Right lobe of liver (tissue), 4 donors: ENCODE measurements at regions not wholly inside any gene's neighbourhood (a gene's known extent, or its start where the extent isn't known, plus 50 kb on each side); places are given as distances from the start of the nearest gene placed in this dataset.

Experiments used
- POLR2A ChIP-seq: fragments of 450-650 bp; IDR thresholded peaks from one replicate; pipeline ENCODE4 v1.6.1; 2017; ENCODE audit warnings: antibody characterized with exemption, mild to moderate bottlenecking
- TF ChIP-seq, protein P1 (sequence below), 4 donors: fragments of 200-600 bp in 3 of 4; fragments of 450-650 bp in 1 of 4; IDR thresholded peaks; one replicate each; pipeline versions ENCODE4 v1.5.1 to v1.8.0; 2016 to 2022; ENCODE audit warnings: antibody characterized with exemption in 4 of 4, mild to moderate bottlenecking in 2 of 4
- donor health status: DM: no; HTN: no; CAD: no.
- donor health status: DM: no; HTN: no; CAD: no.
- donor health status: DM: no; HTN: yes; CAD: no.

DNA sequence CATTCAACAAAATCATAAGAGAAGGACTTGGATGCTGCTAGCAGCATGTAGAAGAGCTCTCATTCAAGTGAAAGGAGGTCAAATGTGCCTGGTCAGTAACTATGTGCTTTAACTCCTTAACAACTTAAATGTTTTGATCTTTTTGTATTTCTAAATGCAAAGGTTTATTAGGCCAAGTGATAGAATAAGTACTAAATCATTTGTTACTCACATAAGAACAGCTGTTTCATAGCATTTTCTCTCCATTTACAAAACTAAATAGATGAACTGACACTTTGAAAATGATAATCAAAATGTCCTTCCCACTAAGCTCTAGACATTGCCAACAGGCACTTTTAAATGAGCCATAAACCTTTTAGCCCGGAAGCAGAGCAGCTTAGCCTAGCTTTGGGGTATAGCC lies 254.3 kb upstream of the PRMT6 start:
- TF ChIP-seq, protein P1, sequence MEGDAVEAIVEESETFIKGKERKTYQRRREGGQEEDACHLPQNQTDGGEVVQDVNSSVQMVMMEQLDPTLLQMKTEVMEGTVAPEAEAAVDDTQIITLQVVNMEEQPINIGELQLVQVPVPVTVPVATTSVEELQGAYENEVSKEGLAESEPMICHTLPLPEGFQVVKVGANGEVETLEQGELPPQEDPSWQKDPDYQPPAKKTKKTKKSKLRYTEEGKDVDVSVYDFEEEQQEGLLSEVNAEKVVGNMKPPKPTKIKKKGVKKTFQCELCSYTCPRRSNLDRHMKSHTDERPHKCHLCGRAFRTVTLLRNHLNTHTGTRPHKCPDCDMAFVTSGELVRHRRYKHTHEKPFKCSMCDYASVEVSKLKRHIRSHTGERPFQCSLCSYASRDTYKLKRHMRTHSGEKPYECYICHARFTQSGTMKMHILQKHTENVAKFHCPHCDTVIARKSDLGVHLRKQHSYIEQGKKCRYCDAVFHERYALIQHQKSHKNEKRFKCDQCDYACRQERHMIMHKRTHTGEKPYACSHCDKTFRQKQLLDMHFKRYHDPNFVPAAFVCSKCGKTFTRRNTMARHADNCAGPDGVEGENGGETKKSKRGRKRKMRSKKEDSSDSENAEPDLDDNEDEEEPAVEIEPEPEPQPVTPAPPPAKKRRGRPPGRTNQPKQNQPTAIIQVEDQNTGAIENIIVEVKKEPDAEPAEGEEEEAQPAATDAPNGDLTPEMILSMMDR (IDR thresholded peaks at IDR 0.05), result no peak
- TF ChIP-seq POLR2A, result no peak
